ENCODE measurements at regions not wholly inside any gene's neighbourhood (a gene's known extent, or its start where the extent isn't known, plus 50 kb on each side); places are given as distances from the start of the nearest gene placed in this dataset.

- no peak for DNase-seq (ENCODE audit: extremely low spot score)
- TF ChIP-seq SP1 (IDR thresholded peaks at IDR 0.05) = no peak
- TF ChIP-seq FOXM1 (IDR thresholded peaks at IDR 0.05; ENCODE audit: borderline replicate concordance) = no peak
- no peak for TF ChIP-seq NFRKB (IDR thresholded peaks at IDR 0.05)
- TF ChIP-seq L3MBTL2 (conservative IDR thresholded peaks at IDR 0.05) = no peak
- TF ChIP-seq ARNT (IDR thresholded peaks at IDR 0.05) = no peak
- no peak for TF ChIP-seq CTBP1 (IDR thresholded peaks at IDR 0.05; ENCODE audit: borderline replicate concordance)
- TF ChIP-seq, protein P1, sequence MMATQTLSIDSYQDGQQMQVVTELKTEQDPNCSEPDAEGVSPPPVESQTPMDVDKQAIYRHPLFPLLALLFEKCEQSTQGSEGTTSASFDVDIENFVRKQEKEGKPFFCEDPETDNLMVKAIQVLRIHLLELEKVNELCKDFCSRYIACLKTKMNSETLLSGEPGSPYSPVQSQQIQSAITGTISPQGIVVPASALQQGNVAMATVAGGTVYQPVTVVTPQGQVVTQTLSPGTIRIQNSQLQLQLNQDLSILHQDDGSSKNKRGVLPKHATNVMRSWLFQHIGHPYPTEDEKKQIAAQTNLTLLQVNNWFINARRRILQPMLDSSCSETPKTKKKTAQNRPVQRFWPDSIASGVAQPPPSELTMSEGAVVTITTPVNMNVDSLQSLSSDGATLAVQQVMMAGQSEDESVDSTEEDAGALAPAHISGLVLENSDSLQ (IDR thresholded peaks at IDR 0.05) = no peak
- TF ChIP-seq LEF1 (IDR thresholded peaks at IDR 0.05; ENCODE audit: borderline replicate concordance) = no peak
- no peak for TF ChIP-seq FOXK2 (IDR thresholded peaks at IDR 0.05)
- CTCF ChIA-PET = no interaction called here
- POLR2A ChIA-PET = no interaction called here
Measured at GRCh38 chr4:65839164-65839931, 169.1 kb upstream of the EPHA5 start.

GRCh38 chr4:65834707-65835106 is 164.4 kb upstream of the EPHA5 start:
- TF ChIP-seq LEF1 (IDR thresholded peaks at IDR 0.05; ENCODE audit: borderline replicate concordance) (no peak), SP1 (IDR thresholded peaks at IDR 0.05) (no peak), ZNF384 (IDR thresholded peaks at IDR 0.05) (no peak), SUZ12 (IDR thresholded peaks at IDR 0.05) (no peak), ARNT (IDR thresholded peaks at IDR 0.05) (no peak), CTBP1 (IDR thresholded peaks at IDR 0.05; ENCODE audit: borderline replicate concordance) (no peak), TARDBP (IDR thresholded peaks at IDR 0.05) (no peak), FOXM1 (IDR thresholded peaks at IDR 0.05; ENCODE audit: borderline replicate concordance) (no peak), ELF4 (IDR thresholded peaks at IDR 0.05) (no peak), HDGF (IDR thresholded peaks at IDR 0.05; ENCODE audit: borderline replicate concordance) (no peak), FOXA1 (IDR thresholded peaks at IDR 0.05) (no peak), L3MBTL2 (conservative IDR thresholded peaks at IDR 0.05) (no peak), FOXK2 (IDR thresholded peaks at IDR 0.05) (no peak), NFRKB (IDR thresholded peaks at IDR 0.05) (no peak), BHLHE40 (IDR thresholded peaks at IDR 0.05; ENCODE audit: borderline replicate concordance) (no peak)
- TF ChIP-seq, protein P1 (IDR thresholded peaks at IDR 0.05) = no peak
- ChIA-PET CTCF (no interaction called here), POLR2A (no interaction called here)
- DNase-seq (ENCODE audit: extremely low spot score) = no peak

DNA sequence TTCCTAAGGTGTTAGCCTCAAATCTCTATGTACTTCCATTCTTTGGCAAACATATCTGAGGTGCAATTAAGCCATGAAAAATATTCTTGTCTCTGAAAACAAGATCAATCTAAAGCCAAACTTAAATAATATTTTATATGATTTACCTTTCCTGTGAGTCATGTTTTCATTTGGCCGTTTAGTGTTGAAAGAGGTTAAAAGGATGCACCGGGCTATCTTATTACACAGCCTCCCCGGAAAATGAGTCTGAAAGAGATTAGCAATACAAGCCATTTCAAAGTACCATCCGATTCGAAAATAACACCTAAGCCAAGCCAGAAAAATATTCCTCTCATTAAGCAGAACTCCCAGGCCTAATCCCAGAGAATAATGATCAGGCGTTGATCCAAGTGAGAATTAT is 161.5 kb upstream of the EPHA5 start:
- no peak for TF ChIP-seq SUZ12 (IDR thresholded peaks at IDR 0.05)
- TF ChIP-seq FOXK2 (IDR thresholded peaks at IDR 0.05) = no peak
- TF ChIP-seq HDGF (IDR thresholded peaks at IDR 0.05; ENCODE audit: borderline replicate concordance) = no peak
- TF ChIP-seq BHLHE40 (IDR thresholded peaks at IDR 0.05; ENCODE audit: borderline replicate concordance) = no peak
- no peak for TF ChIP-seq TARDBP (IDR thresholded peaks at IDR 0.05)
- TF ChIP-seq FOXA1 (IDR thresholded peaks at IDR 0.05) = no peak
- no peak for TF ChIP-seq NFRKB (IDR thresholded peaks at IDR 0.05)
- no peak for TF ChIP-seq FOXM1 (IDR thresholded peaks at IDR 0.05; ENCODE audit: borderline replicate concordance)
- no peak for TF ChIP-seq ZNF384 (IDR thresholded peaks at IDR 0.05)
- TF ChIP-seq, protein P1 (IDR thresholded peaks at IDR 0.05) = no peak
- no peak for TF ChIP-seq LEF1 (IDR thresholded peaks at IDR 0.05; ENCODE audit: borderline replicate concordance)
- TF ChIP-seq CTBP1 (IDR thresholded peaks at IDR 0.05; ENCODE audit: borderline replicate concordance) = no peak
- no peak for TF ChIP-seq SP1 (IDR thresholded peaks at IDR 0.05)
- TF ChIP-seq L3MBTL2 (conservative IDR thresholded peaks at IDR 0.05) = no peak
- no peak for TF ChIP-seq ELF4 (IDR thresholded peaks at IDR 0.05)
- TF ChIP-seq ARNT (IDR thresholded peaks at IDR 0.05) = no peak
- CTCF ChIA-PET = no interaction called here
- DNase-seq (ENCODE audit: extremely low spot score) = no peak
- POLR2A ChIA-PET = no interaction called here

DNA sequence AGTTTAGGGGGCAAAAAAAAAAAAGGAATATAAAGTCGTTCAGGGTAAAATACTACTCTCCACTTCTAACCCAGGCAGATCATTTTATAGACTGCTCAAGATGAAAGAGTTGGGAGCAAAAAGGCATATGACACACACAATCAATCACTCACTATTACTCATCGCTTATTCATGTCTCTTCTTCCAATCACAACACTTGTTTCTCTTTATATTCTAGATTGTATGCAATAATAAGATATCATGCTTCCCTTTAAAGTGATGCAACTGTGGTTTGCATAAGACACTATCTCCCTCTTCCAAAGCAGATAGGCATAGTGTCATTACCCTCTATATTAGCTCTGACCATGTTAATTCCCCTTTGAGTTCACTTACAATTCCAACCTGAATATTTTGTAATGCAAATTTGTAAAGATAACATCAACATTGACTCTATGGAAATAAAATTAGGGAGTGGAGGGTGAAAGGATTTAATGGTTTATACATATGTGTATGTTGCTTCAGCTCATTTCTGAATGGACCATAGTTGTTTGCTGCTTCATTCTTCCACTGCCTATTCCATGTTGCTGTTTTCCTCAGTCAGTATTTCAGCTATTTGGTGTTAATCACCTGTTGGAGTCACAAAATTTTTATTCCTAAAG is 154.9 kb upstream of the EPHA5 start:
- TF ChIP-seq, protein P1 (IDR thresholded peaks at IDR 0.05) = no peak
- TF ChIP-seq ARNT (IDR thresholded peaks at IDR 0.05) = no peak
- TF ChIP-seq ZNF384 (IDR thresholded peaks at IDR 0.05) = no peak
- TF ChIP-seq NFRKB (IDR thresholded peaks at IDR 0.05) = no peak
- no peak for TF ChIP-seq FOXM1 (IDR thresholded peaks at IDR 0.05; ENCODE audit: borderline replicate concordance)
- no peak for TF ChIP-seq ELF4 (IDR thresholded peaks at IDR 0.05)
- TF ChIP-seq HDGF (IDR thresholded peaks at IDR 0.05; ENCODE audit: borderline replicate concordance) = no peak
- TF ChIP-seq FOXA1 (IDR thresholded peaks at IDR 0.05) = no peak
- no peak for TF ChIP-seq SUZ12 (IDR thresholded peaks at IDR 0.05)
- TF ChIP-seq BHLHE40 (IDR thresholded peaks at IDR 0.05; ENCODE audit: borderline replicate concordance) = no peak
- TF ChIP-seq FOXK2 (IDR thresholded peaks at IDR 0.05) = no peak
- ChIA-PET POLR2A (no interaction called here), CTCF (no interaction called here)
- DNase-seq (ENCODE audit: extremely low spot score) = no peak

- CTCF ChIA-PET = no interaction called here
- POLR2A ChIA-PET = no interaction called here
- TF ChIP-seq ELF4 (IDR thresholded peaks at IDR 0.05) (no peak), ZNF384 (IDR thresholded peaks at IDR 0.05) (no peak), SUZ12 (IDR thresholded peaks at IDR 0.05) (no peak), FOXK2 (IDR thresholded peaks at IDR 0.05) (no peak), FOXA1 (IDR thresholded peaks at IDR 0.05) (no peak), FOXM1 (IDR thresholded peaks at IDR 0.05; ENCODE audit: borderline replicate concordance) (no peak), L3MBTL2 (conservative IDR thresholded peaks at IDR 0.05) (no peak), LEF1 (IDR thresholded peaks at IDR 0.05; ENCODE audit: borderline replicate concordance) (no peak), TARDBP (IDR thresholded peaks at IDR 0.05) (no peak), BHLHE40 (IDR thresholded peaks at IDR 0.05; ENCODE audit: borderline replicate concordance) (no peak), NFRKB (IDR thresholded peaks at IDR 0.05) (no peak), CTBP1 (IDR thresholded peaks at IDR 0.05; ENCODE audit: borderline replicate concordance) (no peak), HDGF (IDR thresholded peaks at IDR 0.05; ENCODE audit: borderline replicate concordance) (no peak), SP1 (IDR thresholded peaks at IDR 0.05) (no peak), ARNT (IDR thresholded peaks at IDR 0.05) (no peak)
- TF ChIP-seq, protein P1 (IDR thresholded peaks at IDR 0.05) = no peak
- DNase-seq (ENCODE audit: extremely low spot score) = no peak
Measured at GRCh38 chr4:65819192-65819591, 148.9 kb upstream of the EPHA5 start.
